GDM1 (cell line): ENCODE measurements at regions not wholly inside any gene's neighbourhood (a gene's known extent, or its start where the extent isn't known, plus 50 kb on each side); places are given as distances from the start of the nearest gene placed in this dataset.
"Not testable (repeated sequence)": the region's sequence is repeated elsewhere in the genome, so short reads cannot be mapped to it uniquely, and the experiment has no call there.

Experiments
- DNase-seq: peaks from one replicate; lab custom pipeline; 2025; lab: John Stamatoyannopoulos, UW

DNA sequence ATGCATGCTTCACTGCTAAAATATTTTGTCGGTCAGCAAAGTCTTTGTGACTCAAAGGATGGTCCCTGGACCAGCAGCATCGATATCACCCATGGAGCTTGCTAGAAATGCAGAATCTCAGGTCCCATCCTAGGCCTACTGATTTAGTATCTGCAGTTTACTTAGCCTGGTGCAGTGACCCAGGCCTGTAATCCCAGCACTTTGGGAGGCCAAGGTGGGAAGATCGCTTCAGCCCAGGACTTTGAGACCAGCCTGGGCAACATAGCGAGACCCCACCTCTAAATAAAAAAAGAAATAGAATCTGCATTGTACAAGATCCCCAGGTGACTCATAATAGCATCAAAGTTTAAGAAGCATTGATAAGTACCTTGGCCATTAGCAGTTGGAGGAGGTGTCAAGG is 248.7 kb downstream of the CD83 start:
- no peak for DNase-seq

GRCh38 chr6:14366872-14367271 is 249.3 kb downstream of the CD83 start:
- DNase-seq: no peak

DNA sequence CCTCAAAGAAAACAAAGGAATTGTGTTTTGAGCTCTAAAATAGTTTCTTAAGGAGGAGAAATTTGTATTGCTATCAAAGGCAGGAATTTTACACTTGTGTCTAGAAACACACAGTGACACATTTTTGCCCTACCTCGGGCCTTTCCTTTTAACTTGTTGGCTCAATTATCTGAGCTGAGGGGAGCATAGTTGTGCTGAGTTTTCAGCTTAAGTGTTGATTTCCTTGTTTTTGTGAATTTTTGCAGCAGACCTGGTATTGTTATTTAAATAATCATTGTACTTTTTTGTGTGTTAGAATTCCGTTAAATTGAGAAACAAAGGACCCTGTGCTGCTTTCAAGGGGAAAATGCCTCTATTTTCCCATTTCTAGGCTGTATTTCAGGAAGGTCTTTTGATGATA is 249.7 kb downstream of the CD83 start:
- DNase-seq: no peak

DNA sequence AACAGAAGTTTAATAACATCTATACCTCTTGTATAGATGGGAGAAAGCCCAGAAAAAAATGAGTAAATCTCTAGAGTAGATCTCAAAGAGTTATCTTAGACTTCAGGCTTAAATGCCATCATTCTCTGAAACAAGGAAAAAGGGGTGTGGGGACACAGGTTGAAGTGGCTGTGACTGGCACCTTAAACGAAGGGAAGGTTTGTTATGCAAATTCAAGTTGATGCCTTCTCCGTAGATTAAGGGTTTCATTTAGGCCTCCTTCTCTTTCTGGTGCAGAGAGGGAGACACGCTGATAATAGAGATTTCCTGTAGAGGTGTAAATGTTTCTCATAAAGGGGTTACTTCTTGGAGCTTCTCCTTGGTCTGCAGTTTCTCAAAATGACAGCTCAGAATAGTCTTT is 252.1 kb downstream of the CD83 start:
- no peak for DNase-seq

GRCh38 chr6:14371530-14371929 is 254.0 kb downstream of the CD83 start:
- DNase-seq: peak; percentile 13

- no peak for DNase-seq
Measured at GRCh38 chr6:14372734-14373489, 255.3 kb downstream of the CD83 start.

GRCh38 chr6:14373648-14374437 is 256.3 kb downstream of the CD83 start:
- no peak for DNase-seq

- peak; percentile 43 for DNase-seq
Measured at GRCh38 chr6:14375930-14376329, 258.4 kb downstream of the CD83 start.

DNA sequence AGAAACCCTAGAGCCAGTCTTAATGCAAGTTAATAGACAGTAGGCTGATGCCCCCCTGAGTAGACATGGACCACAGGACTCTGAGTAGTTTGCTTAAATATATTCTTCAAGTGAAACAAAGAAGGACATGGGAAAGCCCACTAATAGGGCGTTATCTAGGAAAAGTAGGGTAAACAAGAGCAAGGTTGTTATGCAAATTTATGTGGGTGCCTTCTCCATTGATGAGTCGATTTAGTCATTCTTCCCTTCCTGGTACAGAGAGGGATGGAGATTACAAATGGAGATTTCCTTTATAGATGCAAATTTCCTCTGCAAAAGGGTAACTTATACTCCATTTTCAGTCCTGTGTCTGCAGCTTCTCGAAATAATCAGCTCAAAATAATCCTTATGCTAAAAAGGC is 262.0 kb downstream of the CD83 start:
- no peak for DNase-seq

- DNase-seq: no peak
Measured at GRCh38 chr6:14380086-14380820, 262.7 kb downstream of the CD83 start.

- no peak for DNase-seq
Measured at GRCh38 chr6:14380901-14381828, 263.6 kb downstream of the CD83 start.

GRCh38 chr6:14381829-14382677 is 264.5 kb downstream of the CD83 start:
- no peak for DNase-seq

- DNase-seq: no peak
Measured at GRCh38 chr6:14382678-14383236, 265.2 kb downstream of the CD83 start.

DNA sequence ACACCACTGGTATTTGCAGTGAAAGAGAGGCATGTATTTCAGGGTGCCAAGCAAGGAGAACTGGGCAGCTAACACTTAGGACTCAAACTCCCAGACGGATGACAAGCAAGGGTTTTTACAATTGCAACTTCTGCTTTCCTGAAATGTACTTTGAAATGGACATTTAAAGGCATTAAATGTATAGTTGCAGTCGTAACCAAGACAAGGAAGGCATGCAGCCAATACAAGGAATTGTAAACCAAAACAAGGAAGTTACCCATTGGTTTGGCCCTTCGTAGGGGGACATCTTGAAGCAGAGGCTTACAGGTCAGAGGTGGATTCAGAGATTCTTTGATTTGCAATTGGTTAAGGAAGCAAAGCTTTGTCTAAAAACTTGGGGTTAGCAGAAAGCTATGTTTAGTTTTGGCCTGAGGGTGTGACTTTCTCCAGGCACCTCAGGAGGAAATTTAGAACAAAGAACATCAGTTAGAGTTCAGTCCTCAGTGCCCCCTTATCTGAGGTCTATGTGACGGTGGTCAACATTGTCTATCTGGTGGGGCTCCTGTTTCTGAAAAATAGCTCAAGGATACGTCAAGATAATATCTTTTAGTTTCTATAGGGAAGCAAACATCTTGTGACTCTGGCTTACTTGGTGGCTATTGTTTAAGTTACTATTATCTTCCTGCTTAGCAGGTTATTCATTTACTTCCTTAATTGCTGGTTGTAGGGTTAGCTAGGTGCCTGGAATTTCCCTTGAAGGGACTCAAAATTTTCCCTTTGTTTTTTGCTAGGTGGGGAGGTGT is 266.0 kb downstream of the CD83 start:
- no peak for DNase-seq

DNA sequence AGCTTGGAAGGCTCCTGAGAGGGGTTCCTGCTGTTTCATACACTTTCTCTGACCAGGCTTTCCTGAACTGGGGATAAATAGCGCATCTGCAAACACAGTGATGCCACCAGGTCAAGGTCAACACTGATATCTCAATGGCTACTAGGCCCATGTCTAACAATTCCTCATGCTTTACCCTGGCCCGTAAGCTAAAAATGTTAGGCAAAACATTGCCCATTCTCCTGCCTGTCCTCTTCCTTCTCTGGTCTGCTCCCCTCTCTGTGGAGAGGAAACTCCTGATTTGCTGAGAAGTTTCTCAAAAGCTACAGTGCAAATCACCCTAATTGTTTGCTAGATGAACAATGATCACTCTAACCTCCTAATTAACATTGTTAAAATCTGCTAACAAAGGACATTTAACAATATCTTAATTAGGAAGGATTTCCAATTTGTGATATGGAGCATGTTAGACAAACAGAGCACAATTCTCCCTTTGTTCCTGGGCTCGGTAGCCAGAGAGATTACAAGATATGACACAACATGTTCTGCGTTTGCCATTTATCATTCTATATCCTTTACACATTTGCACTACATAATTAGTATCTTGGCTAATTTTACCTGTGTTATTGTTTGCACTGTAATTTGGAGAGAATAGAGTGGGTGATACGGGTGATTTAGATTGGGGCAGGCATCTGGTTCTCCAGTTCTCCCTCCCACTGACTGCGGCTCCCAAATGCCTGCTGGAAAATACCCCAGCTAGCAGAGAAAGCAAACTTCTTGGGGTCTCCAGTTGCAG is 266.8 kb downstream of the CD83 start:
- no peak for DNase-seq

DNA sequence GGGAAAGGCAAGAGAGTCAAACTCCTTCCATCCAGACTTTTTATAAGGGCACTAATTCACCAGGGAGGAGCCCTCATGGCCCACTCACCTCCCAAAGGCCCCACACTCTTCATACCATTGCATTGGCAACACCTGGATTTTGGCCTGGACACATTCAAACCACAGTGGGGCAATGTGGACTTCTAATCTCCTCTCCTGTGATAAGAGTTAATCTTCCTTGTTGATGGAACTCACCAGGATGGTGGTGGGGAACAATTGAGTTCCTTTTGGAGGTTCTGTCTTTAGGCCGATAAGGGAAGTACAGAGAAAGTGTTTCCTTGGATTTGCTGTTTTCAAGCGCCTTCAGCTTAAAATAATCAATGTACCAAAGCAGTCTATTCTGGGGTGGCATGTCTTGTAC is 268.7 kb downstream of the CD83 start:
- no peak for DNase-seq

DNA sequence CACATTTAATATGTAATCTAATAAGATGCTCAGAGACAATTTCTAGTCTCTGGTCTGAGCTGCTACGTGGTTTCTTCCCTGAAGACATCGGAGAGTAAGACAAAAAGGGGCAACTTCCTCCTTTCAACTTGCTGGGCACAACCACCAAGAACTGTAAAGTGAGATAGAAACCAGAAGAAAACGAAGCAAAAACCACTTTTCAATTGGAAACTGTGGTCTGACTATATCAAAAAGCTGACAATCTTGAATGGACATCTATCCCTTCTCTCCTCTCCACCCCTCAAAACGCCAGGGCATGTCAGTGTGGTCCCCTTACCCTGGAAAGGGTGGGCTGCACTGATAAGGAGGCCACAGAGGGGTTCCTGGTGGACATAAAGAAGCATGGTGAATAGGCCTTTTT is 269.1 kb downstream of the CD83 start:
- DNase-seq: peak; percentile 40

DNA sequence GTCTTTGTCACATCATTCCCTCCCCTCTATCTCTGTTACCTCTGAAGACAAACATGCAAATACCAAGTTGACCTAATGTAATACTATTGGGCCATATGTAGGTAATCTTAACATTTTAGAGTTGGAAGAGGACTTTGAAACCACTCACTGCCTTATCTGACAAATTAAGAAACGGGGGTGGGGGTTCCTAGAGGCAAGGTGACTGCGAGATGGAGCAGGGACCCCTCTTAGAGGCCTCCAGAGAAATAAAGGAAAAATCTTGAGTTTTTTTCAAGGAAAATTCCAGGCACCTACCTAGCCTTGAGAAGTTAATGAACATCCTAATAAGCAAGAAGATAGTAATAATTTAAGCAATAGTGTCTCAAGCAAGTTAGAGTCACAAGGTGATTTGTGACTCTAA is 270.8 kb downstream of the CD83 start:
- no peak for DNase-seq

GRCh38 chr6:14389776-14390175 is 272.2 kb downstream of the CD83 start:
- DNase-seq: not testable (repeated sequence)
